SK-N-MC (cell line): ENCODE measurements at regions not wholly inside any gene's neighbourhood (a gene's known extent, or its start where the extent isn't known, plus 50 kb on each side); places are given as distances from the start of the nearest gene placed in this dataset.

ENCODE experiments used
- EZH2 ChIP-seq: fragments of 200-600 bp; sonication (generic); IDR thresholded peaks from one replicate; pipeline ENCODE4 v1.6.1; 2017; ENCODE audit warnings: antibody characterized with exemption
- POLR2AphosphoS5 ChIP-seq: IDR thresholded peaks from 2 replicates; pipeline ENCODE4 v1.6.1; 2012; ENCODE audit warnings: mild to moderate bottlenecking, low read depth, low read length, borderline replicate concordance

DNA sequence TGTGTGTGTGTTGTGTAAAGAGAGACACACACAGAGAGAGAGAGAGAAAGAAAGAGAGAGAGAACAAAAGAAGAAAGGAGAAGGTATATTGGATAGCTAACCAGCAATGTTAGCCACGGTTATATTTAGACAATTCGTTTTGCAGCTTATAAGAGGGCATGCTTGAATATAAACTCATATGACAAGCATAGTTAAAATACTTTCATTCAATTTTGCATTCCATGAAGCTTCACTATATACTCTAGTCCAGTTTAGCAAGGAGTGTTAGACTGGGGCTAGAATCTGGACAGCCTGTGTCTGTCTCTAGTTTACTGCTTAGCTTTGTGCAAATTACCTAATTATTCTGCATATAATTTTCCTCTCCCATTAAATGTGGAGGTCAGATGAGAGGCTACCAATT lies 525.9 kb upstream of the ZFP42 start:
- no peak for TF ChIP-seq EZH2
- TF ChIP-seq POLR2AphosphoS5 = no peak
